Activated CD8-positive, alpha-beta T cell treated with anti-CD3 and anti-CD28 coated beads for 36 hours (primary cell): ENCODE measurements at regions not wholly inside any gene's neighbourhood (a gene's known extent, or its start where the extent isn't known, plus 50 kb on each side); places are given as distances from the start of the nearest gene placed in this dataset.
"Not testable (repeated sequence)": the region's sequence is repeated elsewhere in the genome, so short reads cannot be mapped to it uniquely, and the experiment has no call there.

ENCODE experiments used
- ATAC-seq: fragments of 200-7000 bp; cut with Tn5 transposase; one replicate; pipeline ENCODE4 v1.10.0; 2021; ENCODE audit warnings: mild to moderate bottlenecking, moderate library complexity
- CTCF ChIA-PET: fragments of 350-600 bp; sonication (Branson Sonifier 250); formaldehyde crosslinking; loops from one replicate; lab custom pipeline; 2021; ENCODE audit warnings: antibody characterized with exemption; lab: Charles Lee
- POLR2A ChIA-PET: fragments of 350-600 bp; sonication (Branson Sonifier 250); formaldehyde crosslinking; loops from one replicate; lab custom pipeline; 2021; ENCODE audit warnings: antibody characterized with exemption; lab: Charles Lee
- DNase-seq: peaks from one replicate; pipeline ENCODE4 v3.0.0-alpha.2; 2020
- H3K27ac Mint-ChIP-seq: one replicate; pipeline ENCODE4 v1.8.0; 2021; ENCODE audit warnings: mild to moderate bottlenecking, mixed read lengths
- H3K27me3 Mint-ChIP-seq: one replicate; pipeline ENCODE4 v1.8.0; 2021; ENCODE audit warnings: mixed read lengths
- H3K36me3 Mint-ChIP-seq: one replicate; pipeline ENCODE4 v1.8.0; 2021; ENCODE audit warnings: low read depth, mixed read lengths
- H3K4me1 Mint-ChIP-seq: one replicate; pipeline ENCODE4 v1.8.0; 2021; ENCODE audit warnings: low read depth, mixed read lengths
- H3K4me3 Mint-ChIP-seq: one replicate; pipeline ENCODE4 v1.8.0; 2021; ENCODE audit warnings: mild to moderate bottlenecking, moderate library complexity, mixed read lengths
- H3K9me3 Mint-ChIP-seq: one replicate; pipeline ENCODE4 v1.8.0; 2021; ENCODE audit warnings: mixed read lengths
- CTCF ChIP-seq: fragments of 200-600 bp; IDR thresholded peaks from one replicate; pipeline ENCODE4 v1.8.0; 2022; ENCODE audit warnings: antibody characterized with exemption, mild to moderate bottlenecking
- intact Hi-C: fragments of 100-400 bp; cut with micrococcal nuclease; formaldehyde crosslinking; loops from one replicate; pipeline ENCODE4 v1.10.0; 2022

GRCh38 chr4:34422472-34423175 is 1821.7 kb downstream of the ARAP2 start:
- no peak for TF ChIP-seq CTCF

GRCh38 chr4:34432706-34433105 is 1811.6 kb downstream of the ARAP2 start:
- no peak overlapping the region for H3K27ac Mint-ChIP-seq

More at GRCh38 chr4:34422472-34423175, 1821.7 kb downstream of the ARAP2 start:
- ChIA-PET POLR2A (no interaction called here), CTCF (no interaction called here)
- no peak for DNase-seq
- Mint-ChIP-seq H3K27ac (no peak overlapping the region), H3K4me3 (no peak overlapping the region), H3K4me1 (no peaks in the 10 kb centered on the region), H3K36me3 (no peaks in the 10 kb centered on the region), H3K9me3 (peaks cover 5% of the 10 kb centered on the region), H3K27me3 (no peaks in the 10 kb centered on the region)
- ATAC-seq: no peak
- intact Hi-C loops: no loop called here

GRCh38 chr4:34434377-34434776 is 1809.9 kb downstream of the ARAP2 start:
- not testable (repeated sequence) for H3K27ac Mint-ChIP-seq

More at GRCh38 chr4:34432706-34433105, 1811.6 kb downstream of the ARAP2 start:
- ChIA-PET CTCF (no interaction called here), POLR2A (no interaction called here)
- Mint-ChIP-seq H3K36me3 (no peaks in the 10 kb centered on the region), H3K4me1 (no peaks in the 10 kb centered on the region), H3K4me3 (no peak overlapping the region), H3K9me3 (peaks cover 1% of the 10 kb centered on the region), H3K27me3 (no peaks in the 10 kb centered on the region)
- TF ChIP-seq CTCF: no peak
- no peak for ATAC-seq
- intact Hi-C loops: no loop called here
- no peak for DNase-seq

GRCh38 chr4:34464196-34464595 is 1780.1 kb downstream of the ARAP2 start:
- ATAC-seq: no peak

More at GRCh38 chr4:34434377-34434776, 1809.9 kb downstream of the ARAP2 start:
- ATAC-seq, H3K27me3 Mint-ChIP-seq, H3K36me3 Mint-ChIP-seq, intact Hi-C loops, POLR2A ChIA-PET, DNase-seq, H3K4me3 Mint-ChIP-seq, H3K9me3 Mint-ChIP-seq, H3K4me1 Mint-ChIP-seq, CTCF ChIA-PET: not testable (repeated sequence)

GRCh38 chr4:34466411-34466810 is 1777.9 kb downstream of the ARAP2 start:
- H3K4me3 Mint-ChIP-seq: no peak overlapping the region
- H3K4me1 Mint-ChIP-seq: no peaks in the 10 kb centered on the region
- H3K27me3 Mint-ChIP-seq: no peaks in the 10 kb centered on the region

More at GRCh38 chr4:34464196-34464595, 1780.1 kb downstream of the ARAP2 start:
- Mint-ChIP-seq H3K36me3 (no peaks in the 10 kb centered on the region), H3K27me3 (no peaks in the 10 kb centered on the region), H3K4me1 (no peaks in the 10 kb centered on the region), H3K4me3 (no peak overlapping the region), H3K27ac (no peak overlapping the region), H3K9me3 (no peaks in the 10 kb centered on the region)
- no peak for TF ChIP-seq CTCF
- DNase-seq: no peak
- intact Hi-C loops: no loop called here
- POLR2A ChIA-PET: no interaction called here
- CTCF ChIA-PET: no interaction called here

More at GRCh38 chr4:34466411-34466810, 1777.9 kb downstream of the ARAP2 start:
- no peaks in the 10 kb centered on the region for H3K9me3 Mint-ChIP-seq
- H3K27ac Mint-ChIP-seq: no peak overlapping the region
- ChIA-PET CTCF (no interaction called here), POLR2A (no interaction called here)
- ATAC-seq (no peak), DNase-seq (no peak)
- intact Hi-C loops: no loop called here
- H3K36me3 Mint-ChIP-seq: no peaks in the 10 kb centered on the region
- no peak for TF ChIP-seq CTCF
